CD4-positive, alpha-beta T cell (primary cell): ENCODE measurements at regions not wholly inside any gene's neighbourhood (a gene's known extent, or its start where the extent isn't known, plus 50 kb on each side); places are given as distances from the start of the nearest gene placed in this dataset.

Experiments
- ATAC-seq: fragments of 200-7000 bp; cut with Tn5 transposase; one replicate; pipeline ENCODE4 v1.10.0; 2022; ENCODE audit warnings: mild to moderate bottlenecking; ENCODE audit not compliant: poor library complexity
- CTCF ChIA-PET: fragments of 350-600 bp; sonication (Branson Sonifier 250); formaldehyde crosslinking; loops from one replicate; lab custom pipeline; 2021; ENCODE audit warnings: antibody characterized with exemption, inconsistent platforms; lab: Charles Lee
- POLR2A ChIA-PET: fragments of 350-600 bp; sonication (Branson Sonifier 250); formaldehyde crosslinking; loops from one replicate; lab custom pipeline; 2021; ENCODE audit warnings: antibody characterized with exemption, inconsistent platforms; lab: Charles Lee
- DNase-seq, 14 experiments: peaks; one replicate each; pipeline ENCODE4 v3.0.0-alpha.2; 2013 to 2020; ENCODE audit warnings: mixed read lengths in 2 of 14
- H3K27ac ChIP-seq, 2 donors: one replicate each; pipeline versions ENCODE4 v1.5.1 to v1.7.0; 2013; ENCODE audit warnings: low read length in 2 of 2, low read depth in 1 of 2, mild to moderate bottlenecking in 1 of 2
- H3K27me3 ChIP-seq, 2 experiments: 1 replicate in 1 of 2; 2 replicates in 1 of 2; pipeline versions ENCODE4 v1.6.1 to v1.7.0; 2013; ENCODE audit warnings: low read length in 2 of 2, control low read depth in 1 of 2, mild to moderate bottlenecking in 1 of 2, moderate library complexity in 1 of 2; ENCODE audit not compliant: insufficient read depth in 2 of 2, control insufficient read depth in 1 of 2
- H3K36me3 ChIP-seq: one replicate; pipeline ENCODE4 v1.6.1; 2013; ENCODE audit warnings: low read length, control low read depth; ENCODE audit not compliant: insufficient read depth
- H3K4me1 ChIP-seq: one replicate; pipeline ENCODE4 v1.6.1; 2013; ENCODE audit warnings: low read length, control low read depth; ENCODE audit not compliant: insufficient read depth
- H3K4me3 ChIP-seq: one replicate; pipeline ENCODE4 v1.5.1; 2013; ENCODE audit warnings: mild to moderate bottlenecking, low read length, moderate library complexity
- H3K9me3 ChIP-seq, 2 experiments: 1 replicate in 1 of 2; 2 replicates in 1 of 2; pipeline versions ENCODE4 v1.6.1 to v1.7.0; 2013; ENCODE audit warnings: low read length in 2 of 2, mild to moderate bottlenecking in 2 of 2, control low read depth in 1 of 2, moderate library complexity in 1 of 2; ENCODE audit not compliant: control insufficient read depth in 1 of 2, insufficient read depth in 1 of 2
- H3K27ac Mint-ChIP-seq: one replicate; pipeline ENCODE4 v1.8.0; 2020; ENCODE audit warnings: mixed read lengths
- H3K27me3 Mint-ChIP-seq: one replicate; pipeline ENCODE4 v1.8.0; 2021; ENCODE audit warnings: mixed read lengths
- H3K36me3 Mint-ChIP-seq: one replicate; pipeline ENCODE4 v1.8.0; 2021; ENCODE audit warnings: low read depth, mixed read lengths
- H3K4me1 Mint-ChIP-seq: one replicate; pipeline ENCODE4 v1.8.0; 2021; ENCODE audit warnings: low read depth, mixed read lengths
- H3K4me3 Mint-ChIP-seq: one replicate; pipeline ENCODE4 v1.8.0; 2020; ENCODE audit warnings: mild to moderate bottlenecking, mixed read lengths
- H3K9me3 Mint-ChIP-seq: one replicate; pipeline ENCODE4 v1.8.0; 2020; ENCODE audit warnings: mixed read lengths
- intact Hi-C, 2 experiments: fragments of 100-400 bp; cut with DNase I in 1 of 2; cut with micrococcal nuclease in 1 of 2; formaldehyde crosslinking; loops; one replicate each; pipeline versions ENCODE4 v1.15.1 to v1.9.0; 2023 to 2025; cut with DNase I, micrococcal nuclease
- TF ChIP-seq, protein P1 (sequence below): fragments of 200-600 bp; IDR thresholded peaks from one replicate; pipeline ENCODE4 v1.8.0; 2022; ENCODE audit warnings: antibody characterized with exemption, mild to moderate bottlenecking

DNA sequence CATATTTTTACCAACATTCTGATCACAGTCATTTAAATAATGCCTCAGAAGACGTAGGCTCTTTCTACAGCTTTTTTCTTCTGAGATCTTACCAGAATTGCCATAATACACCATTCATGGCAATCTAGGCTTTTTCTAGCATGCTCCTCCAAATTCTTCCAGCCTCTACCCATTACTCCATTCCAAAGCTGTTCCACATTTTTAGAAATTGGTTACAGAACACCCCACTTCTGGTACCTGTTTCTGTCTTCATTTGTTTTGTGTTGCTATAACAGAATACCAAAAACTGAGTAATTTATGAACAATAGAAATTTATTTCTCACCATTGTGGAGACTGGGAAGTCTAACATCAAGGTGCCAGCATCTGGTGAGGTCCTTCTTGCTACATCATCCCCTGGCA lies 385.4 kb downstream of the BRINP2 start:
- peaks cover 0 to 4% of the 10 kb centered on the region in 2 experiments for H3K9me3 ChIP-seq
- no peak overlapping the region for H3K4me3 Mint-ChIP-seq
- no peaks in the 10 kb centered on the region for H3K4me1 Mint-ChIP-seq
- no peaks in the 10 kb centered on the region for H3K27me3 ChIP-seq
- H3K9me3 Mint-ChIP-seq = peaks cover 44% of the 10 kb centered on the region
- H3K36me3 Mint-ChIP-seq = no peaks in the 10 kb centered on the region
- no peaks in the 10 kb centered on the region for H3K36me3 ChIP-seq
- H3K4me1 ChIP-seq = no peaks in the 10 kb centered on the region
- no peak overlapping the region for H3K27ac Mint-ChIP-seq
- no peak overlapping the region for H3K4me3 ChIP-seq
- POLR2A ChIA-PET = no interaction called here
- CTCF ChIA-PET = no interaction called here
- ATAC-seq (no peak), DNase-seq (no peak)
- intact Hi-C loops = no loop called here
- TF ChIP-seq, protein P1, sequence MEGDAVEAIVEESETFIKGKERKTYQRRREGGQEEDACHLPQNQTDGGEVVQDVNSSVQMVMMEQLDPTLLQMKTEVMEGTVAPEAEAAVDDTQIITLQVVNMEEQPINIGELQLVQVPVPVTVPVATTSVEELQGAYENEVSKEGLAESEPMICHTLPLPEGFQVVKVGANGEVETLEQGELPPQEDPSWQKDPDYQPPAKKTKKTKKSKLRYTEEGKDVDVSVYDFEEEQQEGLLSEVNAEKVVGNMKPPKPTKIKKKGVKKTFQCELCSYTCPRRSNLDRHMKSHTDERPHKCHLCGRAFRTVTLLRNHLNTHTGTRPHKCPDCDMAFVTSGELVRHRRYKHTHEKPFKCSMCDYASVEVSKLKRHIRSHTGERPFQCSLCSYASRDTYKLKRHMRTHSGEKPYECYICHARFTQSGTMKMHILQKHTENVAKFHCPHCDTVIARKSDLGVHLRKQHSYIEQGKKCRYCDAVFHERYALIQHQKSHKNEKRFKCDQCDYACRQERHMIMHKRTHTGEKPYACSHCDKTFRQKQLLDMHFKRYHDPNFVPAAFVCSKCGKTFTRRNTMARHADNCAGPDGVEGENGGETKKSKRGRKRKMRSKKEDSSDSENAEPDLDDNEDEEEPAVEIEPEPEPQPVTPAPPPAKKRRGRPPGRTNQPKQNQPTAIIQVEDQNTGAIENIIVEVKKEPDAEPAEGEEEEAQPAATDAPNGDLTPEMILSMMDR = no peak
- H3K27ac ChIP-seq = no peak overlapping the region
- no peaks in the 10 kb centered on the region for H3K27me3 Mint-ChIP-seq

DNA sequence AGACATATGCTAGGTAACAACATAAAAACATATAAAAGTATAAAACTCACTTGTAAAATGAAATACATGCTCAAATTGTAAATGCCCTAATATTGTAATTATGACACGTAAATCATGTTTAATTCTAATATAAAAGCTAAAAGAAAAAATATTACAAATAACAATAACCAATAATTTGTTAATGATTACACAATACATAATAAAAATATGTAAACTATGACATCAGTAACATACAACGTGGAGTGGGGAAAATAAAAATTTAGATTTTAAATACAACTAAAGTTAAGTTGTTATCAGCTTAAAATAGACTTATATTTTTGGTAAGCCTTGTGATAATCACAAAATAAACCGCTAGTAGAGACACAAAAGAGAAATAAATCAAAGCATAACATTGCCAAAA lies 376.4 kb downstream of the BRINP2 start:
- H3K27me3 Mint-ChIP-seq = no peaks in the 10 kb centered on the region
- H3K9me3 ChIP-seq = peaks cover 0 to 2% of the 10 kb centered on the region in 2 experiments
- TF ChIP-seq, protein P1 = no peak
- H3K4me1 Mint-ChIP-seq = no peaks in the 10 kb centered on the region
- H3K4me3 ChIP-seq = no peak overlapping the region
- H3K9me3 Mint-ChIP-seq = peaks cover 11% of the 10 kb centered on the region
- no peak overlapping the region for H3K4me3 Mint-ChIP-seq
- H3K27me3 ChIP-seq = no peaks in the 10 kb centered on the region
- DNase-seq = no peak
- CTCF ChIA-PET = no interaction called here
- no peak for ATAC-seq
- intact Hi-C loops = no loop called here
- no peaks in the 10 kb centered on the region for H3K4me1 ChIP-seq
- H3K27ac ChIP-seq = no peak overlapping the region
- no peaks in the 10 kb centered on the region for H3K36me3 ChIP-seq
- POLR2A ChIA-PET = no interaction called here
- H3K36me3 Mint-ChIP-seq = no peaks in the 10 kb centered on the region
- H3K27ac Mint-ChIP-seq = no peak overlapping the region

DNA sequence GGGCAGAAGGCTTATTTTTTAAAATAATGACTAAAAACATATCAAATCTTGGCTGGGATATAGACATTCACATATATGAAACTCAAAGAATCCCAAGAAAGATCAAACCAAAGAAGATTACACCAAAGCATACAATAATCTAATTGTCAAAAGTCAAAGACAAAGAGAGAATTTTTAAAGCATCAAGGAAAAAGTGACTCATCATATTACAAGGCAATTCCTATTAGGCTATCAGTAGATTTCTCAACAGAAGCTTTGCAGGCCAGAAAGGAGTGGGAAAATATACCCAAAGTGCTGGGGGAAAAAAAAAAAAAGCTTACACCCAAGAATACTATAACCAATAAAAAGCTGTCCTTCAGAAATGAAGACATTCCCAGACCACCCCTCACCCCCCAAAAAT lies 375.6 kb downstream of the BRINP2 start:
- ChIA-PET CTCF (no interaction called here), POLR2A (no interaction called here)
- intact Hi-C loops = no loop called here
- Mint-ChIP-seq H3K4me1 (no peaks in the 10 kb centered on the region), H3K27me3 (no peaks in the 10 kb centered on the region), H3K4me3 (no peak overlapping the region), H3K9me3 (peaks cover 10% of the 10 kb centered on the region), H3K27ac (no peak overlapping the region), H3K36me3 (no peaks in the 10 kb centered on the region)
- TF ChIP-seq, protein P1 = no peak
- ATAC-seq = no peak
- H3K27ac ChIP-seq = no peak overlapping the region
- no peaks in the 10 kb centered on the region for H3K27me3 ChIP-seq
- no peak overlapping the region for H3K4me3 ChIP-seq
- H3K4me1 ChIP-seq = no peaks in the 10 kb centered on the region
- H3K9me3 ChIP-seq = peaks cover 0 to 2% of the 10 kb centered on the region in 2 experiments
- H3K36me3 ChIP-seq = no peaks in the 10 kb centered on the region
- DNase-seq = no peak
